ENCODE measurements at regions not wholly inside any gene's neighbourhood (a gene's known extent, or its start where the extent isn't known, plus 50 kb on each side); places are given as distances from the start of the nearest gene placed in this dataset.

- TF ChIP-seq CTCF (IDR thresholded peaks at IDR 0.05), result no peak
- TF ChIP-seq POLR2AphosphoS5 (IDR thresholded peaks at IDR 0.05), result no peak
Measured at GRCh38 chr2:66017763-66018162, 417.2 kb upstream of the MEIS1 start.
